ENCODE measurements at regions not wholly inside any gene's neighbourhood (a gene's known extent, or its start where the extent isn't known, plus 50 kb on each side); places are given as distances from the start of the nearest gene placed in this dataset.
"Not testable (repeated sequence)": the region's sequence is repeated elsewhere in the genome, so short reads cannot be mapped to it uniquely, and the experiment has no call there.

DNA sequence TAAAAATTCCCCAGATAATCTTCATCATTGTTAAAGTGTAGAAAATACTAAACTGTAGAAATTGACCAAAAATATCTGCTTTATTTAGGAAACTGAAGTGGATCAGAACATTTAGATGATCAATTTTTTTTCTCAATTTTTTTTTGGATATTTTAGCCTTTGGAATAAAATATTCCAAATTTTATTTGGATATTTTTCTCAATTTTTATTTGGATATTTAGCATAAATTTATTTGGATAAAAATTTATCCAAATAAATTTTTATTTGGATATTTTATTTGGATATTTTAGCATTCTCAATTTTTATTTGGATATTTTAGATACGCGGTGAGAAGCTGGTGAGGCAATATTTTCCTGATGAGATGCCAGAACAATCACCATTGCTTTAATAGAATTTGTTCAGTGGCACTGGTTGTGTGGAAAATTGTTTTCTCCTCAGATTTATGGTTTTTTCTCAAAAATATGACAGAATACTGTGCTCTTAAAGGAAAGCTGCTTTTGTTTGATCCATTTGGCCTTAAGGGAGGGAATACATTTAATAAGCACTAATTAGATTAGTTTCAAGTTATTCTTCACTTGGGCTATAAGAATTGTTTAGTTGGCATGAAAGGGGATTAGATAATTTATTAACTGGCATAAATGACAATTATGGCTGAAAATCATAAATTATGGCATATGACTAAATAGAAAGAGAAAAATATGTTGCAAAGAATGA, 470.1 kb downstream of the MFSD1 start:
- H3K4me3 ChIP-seq (ENCODE audit: low read length), result no peak overlapping the region
- no peak overlapping the region for H2AFZ ChIP-seq (ENCODE audit: low read depth, low read length)
- no peaks in the 10 kb centered on the region for H3K4me1 ChIP-seq (ENCODE audit: insufficient read depth, low read length)
- H3K27me3 ChIP-seq (ENCODE audit: insufficient read depth, low read length), result no peaks in the 10 kb centered on the region
- no peaks in the 10 kb centered on the region for H3K36me3 ChIP-seq (ENCODE audit: insufficient read depth, low read length)
- H3K9me3 ChIP-seq (ENCODE audit: low read length), result no peaks in the 10 kb centered on the region

GRCh38 chr3:159273070-159273469, 471.2 kb downstream of the MFSD1 start:
- Histone ChIP-seq H3K4me1 (ENCODE audit: insufficient read depth, low read length) (no peaks in the 10 kb centered on the region), H3K4me3 (ENCODE audit: low read length) (no peak overlapping the region), H3K36me3 (ENCODE audit: insufficient read depth, low read length) (no peaks in the 10 kb centered on the region), H3K9me3 (ENCODE audit: low read length) (no peaks in the 10 kb centered on the region), H2AFZ (ENCODE audit: low read depth, low read length) (no peak overlapping the region), H3K27me3 (ENCODE audit: insufficient read depth, low read length) (no peaks in the 10 kb centered on the region)

GRCh38 chr3:159273608-159274007, 471.8 kb downstream of the MFSD1 start:
- Histone ChIP-seq H3K36me3 (ENCODE audit: insufficient read depth, low read length) (no peaks in the 10 kb centered on the region), H3K4me3 (ENCODE audit: low read length) (no peak overlapping the region), H3K9me3 (ENCODE audit: low read length) (no peaks in the 10 kb centered on the region), H3K27me3 (ENCODE audit: insufficient read depth, low read length) (no peaks in the 10 kb centered on the region), H3K4me1 (ENCODE audit: insufficient read depth, low read length) (no peaks in the 10 kb centered on the region), H2AFZ (ENCODE audit: low read depth, low read length) (no peak overlapping the region)

- no peaks in the 10 kb centered on the region for H3K9me3 ChIP-seq (ENCODE audit: low read length)
- no peak overlapping the region for H3K4me3 ChIP-seq (ENCODE audit: low read length)
- H3K4me1 ChIP-seq (ENCODE audit: insufficient read depth, low read length), result no peaks in the 10 kb centered on the region
- H3K36me3 ChIP-seq (ENCODE audit: insufficient read depth, low read length), result no peaks in the 10 kb centered on the region
- no peaks in the 10 kb centered on the region for H3K27me3 ChIP-seq (ENCODE audit: insufficient read depth, low read length)
- no peak overlapping the region for H2AFZ ChIP-seq (ENCODE audit: low read depth, low read length)
These were observed 473.9 kb downstream of the MFSD1 start for GRCh38 chr3:159275741-159276140.

DNA sequence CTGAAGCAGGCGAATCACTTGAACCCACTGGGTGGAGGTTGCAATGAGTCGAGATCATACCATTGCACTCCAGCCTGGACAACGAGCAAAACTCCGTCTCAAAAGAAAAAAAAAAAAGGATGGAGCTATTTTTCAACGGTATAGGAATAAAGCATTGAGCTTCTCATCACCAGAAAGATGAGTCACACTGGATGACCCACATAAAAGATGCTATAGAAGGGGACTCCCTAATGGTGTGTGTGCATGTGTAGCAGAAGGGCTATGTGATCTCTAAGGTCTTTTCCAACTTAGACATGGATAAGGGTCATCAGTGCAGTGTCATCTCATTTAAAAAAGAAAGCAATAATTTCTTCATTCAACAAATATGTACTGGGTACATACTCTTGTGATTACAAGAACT, 476.0 kb downstream of the MFSD1 start:
- Histone ChIP-seq H3K27me3 (ENCODE audit: insufficient read depth, low read length) (no peaks in the 10 kb centered on the region), H3K4me1 (ENCODE audit: insufficient read depth, low read length) (no peaks in the 10 kb centered on the region), H3K9me3 (ENCODE audit: low read length) (no peaks in the 10 kb centered on the region), H2AFZ (ENCODE audit: low read depth, low read length) (no peak overlapping the region), H3K4me3 (ENCODE audit: low read length) (no peak overlapping the region), H3K36me3 (ENCODE audit: insufficient read depth, low read length) (no peaks in the 10 kb centered on the region)

GRCh38 chr3:159280386-159281191, 478.7 kb downstream of the MFSD1 start:
- H3K27me3 ChIP-seq (ENCODE audit: insufficient read depth, low read length), result no peaks in the 10 kb centered on the region
- no peak overlapping the region for H3K4me3 ChIP-seq (ENCODE audit: low read length)
- H2AFZ ChIP-seq (ENCODE audit: low read depth, low read length), result no peak overlapping the region
- H3K4me1 ChIP-seq (ENCODE audit: insufficient read depth, low read length), result no peaks in the 10 kb centered on the region
- H3K36me3 ChIP-seq (ENCODE audit: insufficient read depth, low read length), result no peaks in the 10 kb centered on the region
- no peaks in the 10 kb centered on the region for H3K9me3 ChIP-seq (ENCODE audit: low read length)

- Histone ChIP-seq H3K4me3 (ENCODE audit: low read length) (no peak overlapping the region), H3K9me3 (ENCODE audit: low read length) (no peaks in the 10 kb centered on the region), H3K36me3 (ENCODE audit: insufficient read depth, low read length) (no peaks in the 10 kb centered on the region), H3K27me3 (ENCODE audit: insufficient read depth, low read length) (no peaks in the 10 kb centered on the region), H3K4me1 (ENCODE audit: insufficient read depth, low read length) (no peaks in the 10 kb centered on the region), H2AFZ (ENCODE audit: low read depth, low read length) (no peak overlapping the region)
These were observed 491.6 kb downstream of the MFSD1 start for GRCh38 chr3:159293493-159293892.

DNA sequence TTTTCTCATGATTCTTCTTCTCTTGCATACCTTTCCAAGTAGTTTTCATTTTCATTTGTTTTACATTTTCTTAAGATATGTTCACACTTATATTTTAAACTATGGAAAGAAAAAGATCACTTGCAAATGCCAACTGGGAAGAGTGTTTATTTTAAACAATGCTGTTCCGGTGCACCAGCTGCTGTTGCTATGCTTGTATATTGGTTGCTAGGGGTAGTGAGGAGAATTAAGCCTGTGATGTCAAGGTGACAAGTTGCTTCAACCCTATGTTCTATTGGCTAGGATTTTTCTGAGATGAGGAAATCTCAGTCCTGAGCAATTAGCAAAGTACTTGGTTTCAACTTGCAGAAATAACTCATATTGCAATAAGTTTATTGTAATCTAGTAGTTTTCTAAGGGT, 500.1 kb downstream of the MFSD1 start:
- no peaks in the 10 kb centered on the region for H3K4me1 ChIP-seq (ENCODE audit: insufficient read depth, low read length)
- H2AFZ ChIP-seq (ENCODE audit: low read depth, low read length), result no peak overlapping the region
- no peak overlapping the region for H3K4me3 ChIP-seq (ENCODE audit: low read length)
- H3K27me3 ChIP-seq (ENCODE audit: insufficient read depth, low read length), result no peaks in the 10 kb centered on the region
- H3K36me3 ChIP-seq (ENCODE audit: insufficient read depth, low read length), result no peaks in the 10 kb centered on the region
- no peaks in the 10 kb centered on the region for H3K9me3 ChIP-seq (ENCODE audit: low read length)

DNA sequence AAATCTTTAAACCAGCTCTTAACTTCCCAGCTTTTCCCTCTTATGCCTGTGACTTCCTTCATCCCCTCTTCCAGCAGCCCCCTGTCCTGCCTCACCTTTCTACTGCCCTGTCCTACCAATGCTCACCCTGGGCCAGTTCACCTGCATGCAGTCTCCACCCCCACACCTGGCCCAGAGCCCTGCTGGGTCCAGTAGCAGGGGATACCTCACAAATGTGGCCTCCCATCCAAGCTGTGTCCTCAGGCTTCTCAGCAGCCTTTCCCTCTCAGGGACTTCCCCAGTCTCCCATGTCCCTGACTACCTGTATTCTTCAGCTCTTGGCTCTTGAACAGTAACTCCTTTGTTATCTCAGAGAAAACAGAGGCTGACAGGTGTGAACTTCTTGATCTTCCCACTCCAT, 503.2 kb downstream of the MFSD1 start:
- H3K4me3 ChIP-seq (ENCODE audit: low read length), result no peak overlapping the region
- H2AFZ ChIP-seq (ENCODE audit: low read depth, low read length), result no peak overlapping the region

DNA sequence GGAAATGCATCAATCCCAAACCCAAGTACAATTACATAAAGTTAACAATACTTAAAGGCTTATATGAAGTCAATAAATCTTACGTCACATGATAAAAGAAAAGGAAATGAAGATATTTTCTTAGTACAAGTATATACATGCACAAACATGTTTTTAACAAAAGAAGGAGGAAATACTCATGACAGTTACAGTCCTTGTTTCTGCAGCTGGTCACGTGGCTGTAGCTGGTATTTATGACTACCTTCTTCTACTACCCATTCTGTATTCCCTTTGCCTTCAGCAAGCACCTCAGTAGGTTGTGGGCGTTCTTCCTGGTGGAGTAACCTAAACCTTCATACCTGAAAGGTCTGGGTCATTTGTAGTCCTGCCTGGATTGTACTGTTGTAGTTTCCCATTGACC, 514.9 kb downstream of the MFSD1 start:
- H3K4me3 ChIP-seq (ENCODE audit: low read length); H3K9me3 ChIP-seq (ENCODE audit: low read length); H3K36me3 ChIP-seq (ENCODE audit: insufficient read depth, low read length); H2AFZ ChIP-seq (ENCODE audit: low read depth, low read length); H3K27me3 ChIP-seq (ENCODE audit: insufficient read depth, low read length); H3K4me1 ChIP-seq (ENCODE audit: insufficient read depth, low read length): not testable (repeated sequence)

More for the DNA sequence above, 503.2 kb downstream of the MFSD1 start:
- Histone ChIP-seq H3K4me1 (ENCODE audit: insufficient read depth, low read length) (no peaks in the 10 kb centered on the region), H3K9me3 (ENCODE audit: low read length) (no peaks in the 10 kb centered on the region), H3K36me3 (ENCODE audit: insufficient read depth, low read length) (no peaks in the 10 kb centered on the region), H3K27me3 (ENCODE audit: insufficient read depth, low read length) (no peaks in the 10 kb centered on the region)

DNA sequence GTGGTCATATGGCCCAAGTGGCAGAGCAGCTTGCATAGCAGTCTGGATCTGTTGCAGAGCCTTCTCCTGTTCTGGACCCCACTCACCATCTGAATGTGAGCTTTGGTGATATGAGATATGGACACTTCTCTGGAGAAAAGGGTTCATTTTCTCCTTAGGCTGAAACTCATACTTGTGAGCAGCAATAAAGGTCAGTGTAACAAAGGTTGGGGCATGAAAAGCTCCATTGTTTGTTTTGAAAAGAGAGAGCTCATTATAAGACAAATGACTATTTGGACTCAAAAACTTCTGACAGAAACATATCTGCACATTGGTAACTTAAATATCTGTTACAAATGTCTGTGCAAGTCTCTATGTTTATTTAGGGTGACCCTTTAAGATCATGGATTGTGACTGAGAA, 517.3 kb downstream of the MFSD1 start:
- Histone ChIP-seq H3K9me3 (ENCODE audit: low read length) (no peaks in the 10 kb centered on the region), H3K4me3 (ENCODE audit: low read length) (no peak overlapping the region), H3K27me3 (ENCODE audit: insufficient read depth, low read length) (no peaks in the 10 kb centered on the region), H2AFZ (ENCODE audit: low read depth, low read length) (no peak overlapping the region), H3K36me3 (ENCODE audit: insufficient read depth, low read length) (no peaks in the 10 kb centered on the region), H3K4me1 (ENCODE audit: insufficient read depth, low read length) (no peaks in the 10 kb centered on the region)

DNA sequence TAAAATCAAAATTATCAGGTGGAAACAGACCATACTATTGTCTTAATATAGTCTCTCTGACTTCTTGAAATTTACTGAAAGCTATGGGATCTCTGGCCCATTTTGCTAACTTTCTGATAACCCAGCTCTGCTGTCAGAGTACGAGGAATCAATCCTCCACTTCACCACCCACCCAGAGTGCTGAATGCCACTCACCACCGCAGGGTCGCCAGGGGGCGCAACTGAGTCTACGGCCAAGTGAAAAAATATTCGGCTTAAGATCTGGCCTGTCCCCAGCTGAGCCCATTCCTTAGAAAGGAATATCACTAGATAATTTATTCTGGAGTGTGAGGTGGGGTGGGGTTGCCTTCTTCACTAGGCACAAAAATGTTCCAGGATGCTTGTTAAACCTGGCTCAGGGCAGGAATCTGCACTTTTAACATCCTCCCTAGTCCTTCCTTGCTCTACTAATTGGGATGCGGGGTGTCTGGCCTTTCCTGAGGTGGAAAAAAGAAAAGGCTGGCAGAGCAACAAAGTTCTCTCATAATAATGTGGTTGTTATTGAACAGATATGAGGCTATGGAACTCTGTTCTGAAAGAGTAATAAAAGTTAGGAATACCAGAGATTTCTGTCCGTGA, 520.6 kb downstream of the MFSD1 start:
- Histone ChIP-seq H2AFZ (ENCODE audit: low read depth, low read length) (no peak overlapping the region), H3K9me3 (ENCODE audit: low read length) (no peaks in the 10 kb centered on the region), H3K4me3 (ENCODE audit: low read length) (no peak overlapping the region), H3K27me3 (ENCODE audit: insufficient read depth, low read length) (no peaks in the 10 kb centered on the region), H3K36me3 (ENCODE audit: insufficient read depth, low read length) (no peaks in the 10 kb centered on the region), H3K4me1 (ENCODE audit: insufficient read depth, low read length) (no peaks in the 10 kb centered on the region)

- no peaks in the 10 kb centered on the region for H3K36me3 ChIP-seq (ENCODE audit: insufficient read depth, low read length)
- no peaks in the 10 kb centered on the region for H3K27me3 ChIP-seq (ENCODE audit: insufficient read depth, low read length)
- no peak overlapping the region for H2AFZ ChIP-seq (ENCODE audit: low read depth, low read length)
- no peak overlapping the region for H3K4me3 ChIP-seq (ENCODE audit: low read length)
- no peaks in the 10 kb centered on the region for H3K4me1 ChIP-seq (ENCODE audit: insufficient read depth, low read length)
- H3K9me3 ChIP-seq (ENCODE audit: low read length), result no peaks in the 10 kb centered on the region
These were observed 522.0 kb downstream of the MFSD1 start for GRCh38 chr3:159323848-159324247.

All from neuron (in vitro differentiated cells).